Ishikawa (cell line): ENCODE measurements at regions not wholly inside any gene's neighbourhood (a gene's known extent, or its start where the extent isn't known, plus 50 kb on each side); places are given as distances from the start of the nearest gene placed in this dataset.

ENCODE experiments used
- CEBPB ChIP-seq: IDR thresholded peaks from 2 replicates; pipeline ENCODE4 v1.6.1; 2012
- CREB1 ChIP-seq: IDR thresholded peaks from 2 replicates; pipeline ENCODE4 v1.6.1; 2012; ENCODE audit warnings: low read depth
- EGR1 ChIP-seq: IDR thresholded peaks from 2 replicates; pipeline ENCODE4 v1.6.1; 2012
- EP300 ChIP-seq: IDR thresholded peaks from 2 replicates; pipeline ENCODE4 v1.6.1; 2012; ENCODE audit warnings: borderline replicate concordance
- FOXM1 ChIP-seq: IDR thresholded peaks from 2 replicates; pipeline ENCODE4 v1.6.1; 2012; ENCODE audit warnings: low read depth, borderline replicate concordance
- NFIC ChIP-seq: IDR thresholded peaks from 2 replicates; pipeline ENCODE4 v1.6.1; 2012
- RAD21 ChIP-seq: IDR thresholded peaks from 2 replicates; pipeline ENCODE4 v1.6.1; 2012; ENCODE audit warnings: low read depth
- TAF1 ChIP-seq: IDR thresholded peaks from 2 replicates; pipeline ENCODE4 v1.6.1; 2012; ENCODE audit warnings: low read depth, mild to moderate bottlenecking
- TCF12 ChIP-seq: IDR thresholded peaks from 2 replicates; pipeline ENCODE4 v1.6.1; 2012; ENCODE audit warnings: low read depth
- TEAD4 ChIP-seq: IDR thresholded peaks from 2 replicates; pipeline ENCODE4 v1.6.1; 2012
- YY1 ChIP-seq: IDR thresholded peaks from 2 replicates; pipeline ENCODE4 v1.6.1; 2012; ENCODE audit warnings: low read depth
- ZBTB7A ChIP-seq: IDR thresholded peaks from 2 replicates; pipeline ENCODE4 v1.6.1; 2012; ENCODE audit warnings: low read depth
- TF ChIP-seq, protein P1 (sequence below): IDR thresholded peaks from 2 replicates; pipeline ENCODE4 v1.6.1; 2012
- TF ChIP-seq, protein P2 (sequence below): IDR thresholded peaks from 2 replicates; pipeline ENCODE4 v1.6.1; 2012; ENCODE audit warnings: low read depth, mild to moderate bottlenecking
- TF ChIP-seq, protein P3 (sequence below): IDR thresholded peaks from 2 replicates; pipeline ENCODE4 v1.6.1; 2012

DNA sequence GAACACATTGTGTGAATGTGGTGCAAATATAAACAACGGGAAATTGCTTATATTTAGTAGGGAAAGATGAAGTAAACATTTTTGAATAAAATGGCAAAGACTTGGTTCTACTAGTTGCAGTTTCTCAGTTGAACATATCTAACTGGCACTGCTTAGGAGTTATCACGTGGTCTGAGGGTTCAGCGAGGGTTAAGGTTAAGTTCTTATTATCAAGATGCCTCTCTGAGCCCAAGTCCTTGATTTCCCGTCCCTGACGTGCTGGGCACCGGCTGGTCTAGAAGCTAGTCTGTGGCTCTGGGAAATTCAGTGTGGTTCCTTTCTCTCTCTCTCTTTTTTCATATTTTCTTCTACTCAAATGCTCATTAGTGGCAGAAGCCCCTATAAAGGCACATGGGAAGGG is 81.6 kb upstream of the PITX1 start:
- no peak for TF ChIP-seq YY1

DNA sequence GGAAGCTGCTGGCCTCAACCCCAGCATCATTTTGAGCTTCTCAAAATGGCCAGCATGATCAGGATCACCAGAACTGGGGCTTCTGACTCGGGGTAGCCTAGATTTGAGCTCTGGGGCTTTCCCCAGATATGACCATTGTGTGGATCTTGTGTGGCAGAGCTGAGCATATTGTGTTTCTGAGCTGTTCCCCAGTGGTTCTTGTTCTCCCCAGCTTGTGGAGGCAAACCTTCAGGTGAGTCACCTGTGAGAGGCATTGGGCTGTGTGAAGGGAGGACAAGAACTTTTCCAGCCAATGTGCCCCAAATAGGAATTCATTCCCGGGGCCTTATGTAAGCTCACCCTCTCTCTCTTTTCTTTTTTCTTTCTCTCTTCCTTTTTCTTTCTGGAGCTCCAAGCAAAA is 80.7 kb upstream of the PITX1 start:
- TF ChIP-seq TEAD4 (no peak), CEBPB (no peak), EGR1 (no peak), CREB1 (no peak), RAD21 (no peak)

DNA sequence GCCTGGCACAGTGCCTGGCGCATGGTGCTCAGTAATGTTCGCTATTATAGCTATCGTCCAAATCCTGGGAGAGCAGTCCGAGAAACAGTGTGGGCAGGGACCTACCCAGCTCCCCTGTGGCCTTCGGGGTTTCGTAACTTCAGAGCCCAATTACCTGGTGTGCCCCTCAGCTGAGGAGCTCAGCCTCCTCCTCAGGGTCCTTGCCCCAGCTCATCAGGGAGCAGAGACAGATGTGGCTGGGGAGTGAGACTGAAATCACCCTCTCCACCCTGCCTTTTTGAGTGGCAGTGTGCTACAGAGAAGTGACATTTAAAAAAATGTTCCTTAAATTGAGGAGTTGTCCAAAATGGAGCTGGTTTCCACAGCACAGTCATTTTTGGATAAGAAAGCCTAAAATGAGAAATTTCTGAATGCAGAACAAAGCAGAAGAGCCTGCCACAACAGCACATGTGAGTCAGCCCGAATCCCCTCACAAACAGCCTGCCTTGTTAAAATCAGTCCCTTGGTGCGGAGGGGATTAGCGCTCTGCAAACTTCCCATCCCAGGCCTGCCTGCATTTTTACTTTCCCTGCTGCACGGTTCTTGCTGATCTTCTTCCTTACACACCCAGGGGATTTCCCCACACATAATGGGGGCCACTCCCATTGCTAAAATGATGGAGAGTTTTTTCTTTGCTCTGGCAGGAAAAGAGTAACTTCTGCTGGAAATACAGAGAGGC is 78.1 kb upstream of the PITX1 start:
- no peak for TF ChIP-seq EGR1
- TF ChIP-seq, protein P1, sequence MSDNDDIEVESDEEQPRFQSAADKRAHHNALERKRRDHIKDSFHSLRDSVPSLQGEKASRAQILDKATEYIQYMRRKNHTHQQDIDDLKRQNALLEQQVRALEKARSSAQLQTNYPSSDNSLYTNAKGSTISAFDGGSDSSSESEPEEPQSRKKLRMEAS, result no peak
- TF ChIP-seq ZBTB7A, result no peak
- TF ChIP-seq YY1, result no peak
- TF ChIP-seq, protein P2, sequence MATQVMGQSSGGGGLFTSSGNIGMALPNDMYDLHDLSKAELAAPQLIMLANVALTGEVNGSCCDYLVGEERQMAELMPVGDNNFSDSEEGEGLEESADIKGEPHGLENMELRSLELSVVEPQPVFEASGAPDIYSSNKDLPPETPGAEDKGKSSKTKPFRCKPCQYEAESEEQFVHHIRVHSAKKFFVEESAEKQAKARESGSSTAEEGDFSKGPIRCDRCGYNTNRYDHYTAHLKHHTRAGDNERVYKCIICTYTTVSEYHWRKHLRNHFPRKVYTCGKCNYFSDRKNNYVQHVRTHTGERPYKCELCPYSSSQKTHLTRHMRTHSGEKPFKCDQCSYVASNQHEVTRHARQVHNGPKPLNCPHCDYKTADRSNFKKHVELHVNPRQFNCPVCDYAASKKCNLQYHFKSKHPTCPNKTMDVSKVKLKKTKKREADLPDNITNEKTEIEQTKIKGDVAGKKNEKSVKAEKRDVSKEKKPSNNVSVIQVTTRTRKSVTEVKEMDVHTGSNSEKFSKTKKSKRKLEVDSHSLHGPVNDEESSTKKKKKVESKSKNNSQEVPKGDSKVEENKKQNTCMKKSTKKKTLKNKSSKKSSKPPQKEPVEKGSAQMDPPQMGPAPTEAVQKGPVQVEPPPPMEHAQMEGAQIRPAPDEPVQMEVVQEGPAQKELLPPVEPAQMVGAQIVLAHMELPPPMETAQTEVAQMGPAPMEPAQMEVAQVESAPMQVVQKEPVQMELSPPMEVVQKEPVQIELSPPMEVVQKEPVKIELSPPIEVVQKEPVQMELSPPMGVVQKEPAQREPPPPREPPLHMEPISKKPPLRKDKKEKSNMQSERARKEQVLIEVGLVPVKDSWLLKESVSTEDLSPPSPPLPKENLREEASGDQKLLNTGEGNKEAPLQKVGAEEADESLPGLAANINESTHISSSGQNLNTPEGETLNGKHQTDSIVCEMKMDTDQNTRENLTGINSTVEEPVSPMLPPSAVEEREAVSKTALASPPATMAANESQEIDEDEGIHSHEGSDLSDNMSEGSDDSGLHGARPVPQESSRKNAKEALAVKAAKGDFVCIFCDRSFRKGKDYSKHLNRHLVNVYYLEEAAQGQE, result no peak
- TF ChIP-seq, protein P3, sequence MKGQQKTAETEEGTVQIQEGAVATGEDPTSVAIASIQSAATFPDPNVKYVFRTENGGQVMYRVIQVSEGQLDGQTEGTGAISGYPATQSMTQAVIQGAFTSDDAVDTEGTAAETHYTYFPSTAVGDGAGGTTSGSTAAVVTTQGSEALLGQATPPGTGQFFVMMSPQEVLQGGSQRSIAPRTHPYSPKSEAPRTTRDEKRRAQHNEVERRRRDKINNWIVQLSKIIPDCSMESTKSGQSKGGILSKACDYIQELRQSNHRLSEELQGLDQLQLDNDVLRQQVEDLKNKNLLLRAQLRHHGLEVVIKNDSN, result no peak
- TF ChIP-seq NFIC, result no peak
- no peak for TF ChIP-seq EP300
- TF ChIP-seq RAD21, result no peak
- TF ChIP-seq CREB1, result no peak
- no peak for TF ChIP-seq TAF1
- TF ChIP-seq TEAD4, result no peak
- no peak for TF ChIP-seq FOXM1
- no peak for TF ChIP-seq TCF12
- no peak for TF ChIP-seq CEBPB

DNA sequence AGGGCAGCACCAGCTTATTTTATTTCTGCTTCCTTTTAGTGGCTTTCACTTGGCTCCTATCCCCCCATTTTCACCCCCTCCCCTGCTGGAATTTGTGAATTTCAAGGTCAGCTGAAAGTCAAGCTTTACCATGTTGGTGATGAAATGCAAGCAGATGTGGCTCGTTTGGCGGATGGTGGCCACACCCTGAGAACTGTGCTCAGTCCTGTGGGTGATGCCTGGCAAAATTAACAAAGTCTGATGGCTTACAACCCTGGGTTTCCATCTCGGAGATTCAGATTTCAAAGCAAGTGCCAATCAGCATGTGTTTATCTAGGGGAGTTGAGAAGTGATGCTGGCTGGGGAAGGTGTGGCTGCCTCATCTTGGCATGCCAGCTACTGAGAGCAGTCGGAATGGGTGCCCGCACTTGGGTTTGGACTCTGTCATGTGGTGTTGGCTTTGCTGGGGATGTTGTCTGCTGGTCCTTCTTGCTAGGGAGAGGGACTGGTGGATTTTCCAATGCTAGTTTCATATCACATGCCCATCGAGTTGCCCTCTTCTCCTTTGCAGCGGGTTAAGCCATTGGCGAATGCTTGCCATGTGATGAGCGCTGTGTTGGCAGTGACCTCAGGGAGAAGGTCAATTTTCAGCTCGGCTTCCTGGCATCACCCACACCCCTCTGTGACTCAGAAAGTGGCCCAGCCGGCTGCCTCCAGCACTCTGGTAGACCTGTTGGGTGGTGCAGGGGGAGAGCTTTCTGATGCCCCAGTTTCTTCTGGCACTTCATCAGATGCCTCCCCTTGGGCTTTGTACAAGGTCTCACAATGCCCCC is 77.0 kb upstream of the PITX1 start:
- TF ChIP-seq TEAD4, result no peak

DNA sequence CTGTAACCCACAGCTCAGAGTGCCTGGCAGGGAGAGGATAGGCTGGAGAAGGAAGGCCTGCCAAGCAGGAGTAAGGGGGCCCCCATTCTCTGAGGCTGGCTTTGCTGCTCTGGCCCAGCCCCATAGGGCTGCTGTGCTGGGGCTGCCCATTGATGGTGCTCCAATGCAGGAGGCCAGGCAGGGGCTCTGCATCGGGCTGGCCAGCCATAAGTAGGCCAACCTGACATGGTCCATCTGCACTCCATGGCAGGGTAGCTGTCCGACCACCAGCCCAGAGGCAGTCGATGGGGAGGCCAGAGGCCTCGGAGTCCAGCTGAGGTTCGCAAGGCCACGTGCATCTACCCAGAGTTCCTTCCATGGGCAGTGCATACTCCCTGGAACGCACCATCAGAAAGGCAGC is 75.0 kb upstream of the PITX1 start:
- TF ChIP-seq ZBTB7A (no peak), CREB1 (no peak), YY1 (no peak), EGR1 (no peak), TAF1 (no peak), FOXM1 (no peak), TEAD4 (no peak), TCF12 (no peak), EP300 (no peak), CEBPB (no peak), RAD21 (no peak), NFIC (no peak)
- TF ChIP-seq, protein P3, result no peak
- TF ChIP-seq, protein P2, result no peak
- TF ChIP-seq, protein P1, result no peak

DNA sequence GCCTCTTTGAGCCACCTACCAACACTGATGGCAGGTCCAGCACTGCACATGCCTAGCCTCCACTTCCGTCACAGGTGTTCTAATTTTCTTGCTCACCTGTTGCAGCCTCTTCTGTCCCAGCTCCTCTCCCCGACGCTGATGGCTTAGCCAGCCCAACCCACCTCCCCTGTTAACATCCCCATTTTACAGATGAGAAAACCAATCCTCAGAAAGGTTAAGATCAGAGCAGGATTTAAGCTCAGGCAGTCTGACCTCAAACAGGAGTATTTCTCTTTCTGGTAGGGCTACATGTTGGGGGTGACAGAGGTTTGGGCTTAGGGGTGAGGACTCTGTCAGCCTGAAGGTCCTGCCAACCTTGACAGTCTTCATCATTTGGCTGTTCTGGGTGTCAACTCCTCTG is 74.5 kb upstream of the PITX1 start:
- TF ChIP-seq, protein P1, result no peak
- TF ChIP-seq RAD21 (no peak), CREB1 (no peak), NFIC (no peak), EGR1 (no peak), YY1 (no peak)
